GM18511 (cell line): ENCODE measurements at regions not wholly inside any gene's neighbourhood (a gene's known extent, or its start where the extent isn't known, plus 50 kb on each side); places are given as distances from the start of the nearest gene placed in this dataset.
A peak's percentile ranks its signal among the peaks of the same experiment; 100 is the strongest.
"Not testable (repeated sequence)": the region's sequence is repeated elsewhere in the genome, so short reads cannot be mapped to it uniquely, and the experiment has no call there.

ENCODE experiments used
- ATAC-seq: cut with Tn5 transposase; IDR thresholded peaks from one replicate; pipeline ENCODE4 v1.9.1; 2021; ENCODE audit warnings: mild to moderate bottlenecking, moderate library complexity; ENCODE audit not compliant: unreplicated experiment

DNA sequence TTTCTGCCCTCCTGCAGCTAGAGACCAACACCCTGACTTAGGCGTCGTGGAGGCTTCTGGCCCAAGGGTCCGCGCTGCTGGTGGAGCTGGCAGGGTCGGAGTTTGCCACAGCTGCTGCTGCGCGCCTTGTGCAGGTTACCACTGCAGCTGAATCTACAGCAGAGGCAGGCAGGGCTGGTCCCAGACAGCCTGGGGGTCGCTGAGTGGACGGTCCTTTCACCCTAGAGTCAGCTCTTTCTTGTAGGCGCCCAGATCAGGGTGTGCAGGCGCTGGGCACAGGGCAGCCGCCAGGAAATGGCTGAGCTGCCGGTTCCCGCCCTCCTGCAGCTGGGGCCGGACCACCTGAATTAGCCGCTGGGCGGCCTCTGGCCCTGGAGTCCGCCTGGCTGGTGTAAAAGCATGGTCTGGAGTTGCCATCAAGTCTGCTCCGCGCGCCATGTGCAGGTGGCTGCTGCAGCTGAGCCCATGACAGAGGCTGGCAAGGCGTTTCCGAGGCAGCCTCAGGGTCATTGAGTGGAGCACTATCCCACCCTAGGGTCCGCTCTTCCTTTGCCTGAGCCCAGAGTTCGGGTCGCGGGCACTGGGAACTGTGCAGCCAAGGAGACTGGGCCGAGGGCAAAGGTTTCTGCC, 144.3 kb downstream of the CCDC74A start:
- not testable (repeated sequence) for ATAC-seq

DNA sequence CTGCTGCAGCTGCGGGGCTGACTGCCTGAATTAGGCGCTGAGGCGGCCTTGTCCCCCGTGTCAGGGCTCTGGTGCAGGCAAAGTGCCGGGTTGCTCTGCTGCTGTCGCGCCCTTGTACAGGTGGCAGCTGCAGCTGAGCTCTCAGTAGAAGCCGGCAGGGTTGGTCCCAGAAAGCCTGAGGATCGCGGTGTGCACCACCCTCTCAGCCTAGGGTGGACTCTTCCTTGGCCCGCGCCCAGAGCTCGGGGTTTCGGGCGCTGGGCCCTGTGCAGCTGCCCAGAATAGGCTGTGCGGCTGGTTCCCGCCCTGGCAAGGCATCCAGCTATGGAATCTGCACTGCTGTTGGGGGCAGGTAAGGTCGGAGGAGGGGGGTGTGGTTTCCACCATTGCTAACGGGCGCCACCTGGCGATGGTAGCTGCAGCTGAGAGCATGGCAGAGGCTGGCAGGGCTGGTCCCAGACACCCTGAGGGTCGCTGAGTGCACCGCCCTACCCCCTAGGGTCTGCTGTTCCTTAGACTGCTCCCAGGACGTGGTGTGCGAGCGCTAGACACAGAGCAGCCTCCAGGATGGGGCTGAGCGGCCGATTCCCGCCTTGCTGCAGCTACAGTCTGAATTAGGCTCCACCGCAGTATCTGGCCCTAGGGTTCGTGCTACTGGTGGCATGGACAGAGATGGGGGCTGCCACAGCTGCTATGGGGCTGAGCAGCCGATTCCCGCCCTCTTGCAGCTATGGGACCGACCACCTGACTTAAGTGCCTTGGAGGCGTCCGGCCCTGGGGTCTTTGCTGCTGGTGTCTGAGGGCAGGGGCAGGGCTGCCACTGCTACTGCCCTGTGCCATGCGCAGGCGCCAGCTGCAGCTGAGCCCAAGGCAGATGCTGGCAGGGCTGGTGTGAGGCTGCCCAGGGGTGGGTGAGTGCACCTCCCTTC, 145.0 kb downstream of the CCDC74A start:
- ATAC-seq: peak; percentile 95

DNA sequence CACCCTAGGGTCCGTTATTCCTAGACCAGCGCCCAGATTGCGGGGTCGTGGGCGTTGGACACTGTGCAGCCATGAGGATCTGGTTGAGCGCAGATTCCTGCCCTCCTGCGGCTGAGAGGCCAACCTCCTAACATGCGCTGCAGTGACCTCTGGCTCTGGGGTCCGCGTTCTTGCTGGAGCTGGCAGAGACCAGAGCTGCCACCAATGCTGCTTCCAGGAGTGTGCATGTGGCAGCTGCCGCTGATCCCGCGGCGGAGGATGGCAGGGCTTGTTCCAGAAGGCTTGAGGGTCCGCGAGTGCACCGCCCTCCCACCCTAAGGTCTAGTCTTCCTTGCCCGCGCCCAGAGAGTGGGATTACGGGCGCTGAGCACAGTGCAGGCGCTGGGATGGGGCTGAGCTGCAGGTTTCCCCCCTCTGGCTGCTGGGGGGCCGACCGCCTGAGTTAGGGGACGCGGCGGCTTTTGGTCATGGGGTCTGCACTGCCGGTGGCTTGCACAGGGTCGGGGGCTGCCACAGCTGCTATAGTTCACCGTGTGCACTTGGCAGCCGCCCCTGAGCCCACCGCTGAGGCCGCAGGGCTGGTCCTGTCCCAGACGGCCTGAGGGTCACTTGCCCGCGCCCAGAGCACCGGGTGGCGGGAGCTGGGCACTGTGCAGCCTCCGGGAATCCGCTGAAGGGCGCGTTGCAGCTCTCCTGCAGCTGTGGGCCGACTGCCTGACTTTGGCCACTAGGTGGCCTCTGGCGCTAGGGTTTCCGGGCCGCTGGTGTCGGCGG, 145.9 kb downstream of the CCDC74A start:
- ATAC-seq: peak; percentile 83

DNA sequence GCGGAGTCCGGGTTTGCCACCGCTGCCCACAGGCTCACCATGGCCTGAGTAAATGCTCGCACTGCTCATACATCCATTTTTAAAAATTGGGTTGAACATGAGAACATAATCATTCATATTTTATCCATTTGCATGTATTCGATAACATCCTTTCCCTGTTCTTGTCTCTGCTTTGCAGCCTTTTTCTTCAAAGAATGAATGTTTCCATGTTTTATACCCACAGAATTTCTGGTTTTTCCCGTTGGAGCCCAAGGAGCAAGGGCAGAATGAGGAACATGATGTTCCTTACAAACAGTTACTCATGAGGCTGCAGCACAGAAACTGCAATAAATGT, 146.5 kb downstream of the CCDC74A start:
- no peak for ATAC-seq

DNA sequence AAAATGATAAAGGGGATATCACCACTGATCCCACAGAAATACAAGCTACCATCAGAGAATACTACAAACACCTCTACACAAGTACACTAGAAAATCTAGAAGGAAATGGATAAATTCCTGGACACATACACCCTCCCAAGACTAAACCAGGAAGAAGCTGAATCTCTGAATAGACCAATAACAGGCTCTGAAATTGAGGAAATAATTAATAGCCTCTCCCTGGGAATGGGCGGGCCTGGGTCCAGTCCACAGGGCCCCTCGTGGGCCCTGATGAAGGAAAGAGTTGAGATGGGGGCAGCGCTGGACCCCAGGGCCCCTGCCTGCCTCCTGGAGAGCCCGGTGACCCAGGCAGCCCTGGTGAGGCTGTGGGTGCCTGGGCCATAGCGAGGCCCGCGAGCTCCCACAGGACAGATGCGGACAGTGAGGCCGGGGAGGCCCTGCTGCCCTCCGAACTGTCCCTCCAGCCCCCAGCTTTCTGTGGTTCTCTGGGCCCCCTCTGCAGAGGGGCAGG, 154.0 kb downstream of the CCDC74A start:
- ATAC-seq: peak; percentile 29

DNA sequence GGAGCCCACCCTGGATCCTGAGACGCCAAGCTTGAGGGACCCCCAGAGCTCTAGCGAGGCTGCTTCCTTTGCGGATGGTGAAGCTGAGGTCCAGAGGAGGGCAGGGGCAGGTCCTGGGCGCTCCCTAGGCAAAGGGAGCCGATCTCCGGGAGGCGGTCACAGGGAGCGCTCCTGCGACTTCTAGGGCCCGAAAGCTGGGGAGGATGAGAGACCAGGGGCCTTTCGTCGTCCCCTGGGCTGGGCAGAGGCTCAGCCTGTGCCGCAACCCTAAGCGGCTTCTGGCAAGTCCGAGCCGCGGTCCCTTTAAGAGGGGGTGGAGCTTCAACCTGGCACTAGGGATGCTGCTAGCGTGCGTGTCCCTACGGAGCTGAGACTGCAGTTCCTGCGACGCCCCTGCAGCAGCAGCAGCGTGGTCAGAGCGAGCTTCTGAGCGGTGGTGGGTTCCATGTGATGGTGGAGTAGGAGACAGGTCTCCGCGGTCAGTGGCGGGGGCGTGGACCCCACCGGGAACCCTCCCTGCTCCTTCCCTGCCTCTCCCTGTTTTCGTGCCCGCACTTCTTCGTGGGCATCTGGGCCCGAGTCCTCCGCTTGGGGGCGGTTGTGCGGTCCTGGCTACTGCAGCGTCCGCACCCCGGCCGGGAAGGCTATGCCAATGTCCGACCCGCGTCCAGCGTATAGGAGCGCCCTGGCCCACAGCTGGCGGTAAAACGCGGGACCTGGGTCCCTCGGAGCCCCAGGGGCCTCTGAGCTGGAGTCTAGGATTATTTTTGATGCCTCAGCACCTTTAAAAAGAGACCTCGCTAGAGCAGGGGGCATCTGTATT, 154.6 kb downstream of the CCDC74A start:
- peak; percentile 99 for ATAC-seq

DNA sequence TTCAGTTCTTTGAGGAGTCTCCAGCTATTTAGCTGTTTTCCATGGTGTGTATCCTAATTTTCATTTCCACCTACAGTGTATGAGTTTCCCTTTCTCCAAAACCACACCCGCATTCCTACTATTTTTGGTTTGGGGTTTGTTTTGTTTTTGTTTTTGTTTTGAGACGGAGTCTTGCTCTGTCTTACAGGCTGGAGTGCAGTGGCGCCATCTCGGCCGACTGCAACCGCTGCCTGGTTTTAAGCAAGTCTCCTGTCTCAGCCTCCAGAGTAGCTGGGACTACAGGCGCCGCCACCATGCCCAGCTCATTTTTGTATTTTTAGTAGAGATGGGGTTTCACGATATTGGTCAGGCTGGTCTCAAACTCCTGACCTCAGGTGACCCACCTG, 155.2 kb downstream of the CCDC74A start:
- peak; percentile 51 for ATAC-seq

DNA sequence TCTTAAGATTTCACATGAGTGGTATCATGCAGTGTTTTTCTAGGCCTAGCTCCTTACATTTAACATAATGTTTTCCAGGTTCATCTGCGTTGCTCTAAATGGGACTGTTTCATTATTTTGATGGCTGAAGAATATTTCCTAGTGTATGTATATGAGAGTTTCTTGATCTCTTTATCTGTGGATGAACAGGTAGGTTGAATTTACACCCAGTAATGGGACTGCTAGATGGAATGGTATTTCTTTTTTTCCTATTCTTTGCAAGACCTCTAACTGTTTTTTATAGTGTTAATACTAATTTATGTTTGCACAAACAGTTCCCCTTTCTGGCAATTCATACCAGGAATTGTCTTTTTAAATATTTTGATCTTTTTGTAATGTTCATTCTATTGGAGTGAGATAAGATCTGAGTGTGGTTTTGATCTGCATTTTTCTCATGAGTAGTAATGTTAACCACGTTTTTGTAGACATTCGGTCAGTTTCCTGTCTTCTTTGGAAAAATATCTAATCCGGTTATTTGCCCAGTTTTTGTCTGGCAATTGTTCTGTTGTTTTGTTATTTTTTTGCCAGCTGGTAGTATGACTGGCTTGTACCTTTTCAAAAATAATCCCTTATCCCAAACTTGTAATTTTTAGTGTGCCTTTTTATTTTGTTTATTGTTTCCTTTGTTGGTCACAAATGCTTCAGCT, 157.1 kb downstream of the CCDC74A start:
- ATAC-seq: not testable (repeated sequence)

DNA sequence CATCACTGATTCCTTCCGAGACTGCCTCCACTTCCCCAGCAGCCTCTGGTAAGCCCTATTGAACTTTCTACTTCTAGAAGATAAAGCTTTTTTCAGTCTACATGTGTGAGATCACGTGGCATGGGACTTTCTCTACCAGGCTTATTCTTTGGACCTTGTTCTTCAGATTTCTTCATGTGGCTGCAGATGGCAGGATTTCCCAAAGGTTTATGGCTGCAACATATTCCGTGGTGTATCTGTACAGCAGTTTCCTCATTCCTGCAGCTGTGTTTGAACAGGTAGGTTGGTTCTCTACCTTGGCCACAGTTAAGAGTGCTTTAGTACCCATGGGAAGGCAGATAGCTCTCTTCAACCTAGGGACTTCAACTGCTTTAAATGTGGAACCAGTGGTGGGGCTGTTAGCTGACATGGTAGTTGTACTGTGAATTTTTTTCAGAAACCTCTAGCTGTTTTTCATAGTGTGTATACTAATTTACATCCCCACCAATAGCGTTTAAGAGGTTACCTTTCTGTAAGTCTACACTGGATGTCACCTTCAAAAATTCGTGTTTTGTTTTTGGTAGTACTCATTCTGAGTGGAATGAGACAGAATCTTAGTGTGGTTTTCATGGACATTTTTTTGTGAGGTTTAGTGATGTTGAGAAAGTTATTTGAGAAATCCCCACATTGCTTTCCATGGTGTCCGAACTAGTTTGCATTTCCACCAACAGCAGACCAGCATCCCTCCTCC, 158.6 kb downstream of the CCDC74A start:
- ATAC-seq: not testable (repeated sequence)

DNA sequence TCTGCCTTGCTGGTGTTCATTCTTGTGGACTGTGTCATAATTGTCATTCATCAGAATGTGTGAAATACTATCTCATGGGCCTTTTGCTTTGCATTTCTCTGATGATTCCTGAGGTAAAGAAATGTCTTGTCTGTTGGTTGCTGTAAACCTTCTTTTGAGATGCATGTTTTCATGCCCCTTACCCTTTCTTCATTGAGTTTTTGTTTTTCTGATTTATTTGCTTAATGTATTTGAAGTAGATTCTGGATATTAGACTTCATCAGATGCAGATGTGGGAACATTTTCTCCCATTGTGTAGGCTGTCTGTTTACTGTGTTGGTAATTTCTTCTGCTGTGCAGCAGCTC, 159.2 kb downstream of the CCDC74A start:
- ATAC-seq: not testable (repeated sequence)

DNA sequence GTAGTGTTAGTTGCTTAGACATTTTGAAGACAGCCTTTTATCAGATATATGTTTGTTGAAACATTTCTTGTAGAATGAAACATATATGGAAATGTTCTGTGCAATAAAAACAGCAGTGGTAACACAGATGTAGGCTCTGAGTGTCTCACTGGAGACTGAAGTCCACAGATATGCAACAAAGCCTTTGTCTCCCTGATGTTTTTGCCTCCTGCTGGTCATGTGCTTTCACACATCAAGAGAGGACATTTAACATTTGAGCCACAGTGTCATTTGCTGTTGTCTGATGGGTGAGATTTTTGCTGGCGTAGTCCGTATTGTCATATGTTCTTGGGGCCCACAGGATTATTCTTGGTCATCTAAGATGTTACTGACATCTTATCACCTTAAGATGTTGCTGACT, 161.4 kb downstream of the CCDC74A start:
- ATAC-seq: not testable (repeated sequence)

DNA sequence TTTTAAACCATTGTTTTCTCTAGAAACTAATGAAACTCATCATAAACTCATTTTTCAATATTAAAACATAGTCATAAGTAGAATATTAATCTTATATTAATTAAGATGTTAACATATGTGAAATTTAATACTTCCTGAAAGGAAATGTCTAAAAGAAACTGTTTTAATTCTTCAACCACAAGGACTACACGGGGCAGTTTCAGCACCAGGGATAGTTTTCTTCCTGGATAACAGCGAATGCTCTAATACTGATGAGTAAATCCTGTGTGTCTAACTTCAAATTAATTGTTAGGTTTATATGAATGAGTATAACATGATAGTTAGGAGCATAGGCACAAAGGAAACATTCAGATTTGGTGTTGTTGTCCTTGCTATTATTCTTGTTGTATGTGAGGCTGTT, 183.6 kb downstream of the CCDC74A start:
- not testable (repeated sequence) for ATAC-seq

DNA sequence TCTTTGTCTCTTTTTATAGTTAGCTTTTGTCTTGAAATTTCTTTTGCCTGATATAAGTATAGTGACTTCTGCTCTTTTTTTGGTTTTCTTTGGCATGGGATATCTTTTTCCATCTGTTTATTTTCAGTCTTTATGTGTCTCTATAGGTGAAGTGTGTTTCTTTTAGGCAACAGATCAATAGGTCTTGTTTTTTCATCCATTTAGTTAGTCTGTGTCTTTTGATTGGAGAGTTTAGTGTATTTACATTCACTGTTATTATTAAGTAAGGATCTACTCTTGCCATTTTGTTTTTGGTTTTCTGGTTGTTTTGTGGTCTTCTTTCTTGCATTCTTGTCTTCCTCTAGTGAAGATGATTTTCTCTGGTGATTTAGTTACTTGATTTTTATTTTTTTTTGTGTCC, 190.2 kb downstream of the CCDC74A start:
- ATAC-seq: not testable (repeated sequence)

DNA sequence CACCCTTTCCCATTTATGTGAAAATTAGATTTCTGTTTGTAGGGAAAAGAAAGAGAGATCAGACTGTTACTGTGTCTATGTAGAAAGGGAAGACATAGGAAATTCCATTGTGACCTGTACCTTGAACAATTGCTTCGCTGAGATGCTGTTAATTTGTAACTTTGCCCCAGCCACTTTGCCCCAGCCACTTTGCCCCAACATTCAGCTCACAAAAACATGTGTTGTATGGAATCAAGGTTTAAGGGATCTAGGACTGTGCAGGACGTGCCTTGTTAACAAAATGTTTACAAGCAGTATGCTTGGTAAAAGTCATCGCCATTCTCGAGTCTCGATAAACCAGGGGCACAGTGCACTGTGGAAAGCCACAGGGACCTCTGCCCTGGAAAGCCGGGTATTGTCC, 193.5 kb downstream of the CCDC74A start:
- not testable (repeated sequence) for ATAC-seq

DNA sequence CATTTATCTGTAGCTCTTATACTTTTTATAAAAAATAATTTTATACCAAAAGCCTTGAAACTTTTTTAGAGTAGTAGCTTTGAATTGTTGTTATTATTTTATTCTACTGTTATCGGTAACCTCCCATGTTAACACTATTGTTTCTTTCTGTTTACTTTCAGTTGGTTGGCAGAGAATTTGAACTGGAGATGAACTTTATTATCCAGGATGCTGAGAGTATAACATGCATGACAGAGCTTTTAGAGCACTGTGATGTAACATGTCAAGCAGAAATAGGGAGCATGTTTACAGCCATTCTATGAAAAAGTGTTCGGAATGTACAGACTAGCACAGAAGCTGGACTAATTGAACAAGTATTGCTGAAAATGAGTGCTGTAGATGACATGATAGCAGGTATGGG, 194.6 kb downstream of the CCDC74A start:
- not testable (repeated sequence) for ATAC-seq

DNA sequence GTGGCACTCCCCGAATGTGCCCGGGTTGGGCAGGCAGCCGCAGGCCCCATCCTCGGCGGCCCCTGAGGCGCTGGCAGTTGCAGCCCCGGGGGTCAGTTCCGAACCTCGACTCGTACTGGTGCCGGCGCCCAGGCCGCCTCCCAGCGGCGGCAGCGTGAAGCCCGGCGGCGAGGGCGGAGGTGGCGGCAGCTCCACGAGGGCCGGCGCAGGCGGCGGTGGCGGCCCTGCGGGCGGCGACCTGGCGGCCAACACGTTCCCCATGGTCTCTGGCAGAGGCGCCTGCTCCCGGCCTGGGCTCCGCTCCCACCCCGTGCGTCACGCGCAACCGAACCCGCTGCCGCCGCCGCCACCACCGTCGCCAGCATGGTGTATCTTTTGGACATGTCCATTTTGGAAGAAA, 196.3 kb downstream of the CCDC74A start:
- no peak for ATAC-seq

DNA sequence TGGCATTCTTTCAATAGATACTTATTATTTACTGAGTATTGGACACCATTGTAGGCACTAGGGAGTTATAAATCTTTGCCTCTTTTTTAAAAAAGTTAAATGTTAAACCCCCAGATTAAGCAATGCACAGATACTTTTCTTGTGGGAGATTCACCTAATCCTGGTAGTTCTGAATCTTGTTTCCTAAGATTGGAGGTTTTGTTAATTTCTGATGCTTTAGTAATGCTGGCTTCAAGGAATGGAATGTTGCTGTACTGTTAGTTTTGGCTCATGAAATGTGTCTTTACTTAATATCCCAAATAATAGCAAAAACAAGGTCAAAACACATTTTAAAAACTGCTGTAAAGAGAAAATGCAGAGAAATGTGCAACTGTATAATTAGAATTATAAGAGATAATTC, 200.8 kb downstream of the CCDC74A start:
- ATAC-seq: not testable (repeated sequence)

DNA sequence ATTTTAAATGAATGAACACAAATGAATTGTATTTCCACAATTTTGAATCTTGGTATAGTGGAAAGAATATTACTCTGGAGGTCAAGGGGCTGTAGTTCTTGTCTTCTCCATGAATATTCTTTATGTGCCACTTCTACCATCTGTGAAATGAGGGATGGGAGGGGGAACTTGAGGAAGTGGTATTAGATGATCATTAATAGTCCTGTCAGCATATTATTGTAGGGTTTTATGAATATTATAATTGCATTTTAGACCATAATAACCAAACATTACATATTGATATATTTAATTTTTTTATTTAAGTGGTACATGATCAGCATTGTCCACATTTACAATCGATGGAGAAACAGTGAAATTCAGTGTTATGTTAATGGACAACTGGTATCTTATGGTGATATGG, 205.8 kb downstream of the CCDC74A start:
- not testable (repeated sequence) for ATAC-seq

DNA sequence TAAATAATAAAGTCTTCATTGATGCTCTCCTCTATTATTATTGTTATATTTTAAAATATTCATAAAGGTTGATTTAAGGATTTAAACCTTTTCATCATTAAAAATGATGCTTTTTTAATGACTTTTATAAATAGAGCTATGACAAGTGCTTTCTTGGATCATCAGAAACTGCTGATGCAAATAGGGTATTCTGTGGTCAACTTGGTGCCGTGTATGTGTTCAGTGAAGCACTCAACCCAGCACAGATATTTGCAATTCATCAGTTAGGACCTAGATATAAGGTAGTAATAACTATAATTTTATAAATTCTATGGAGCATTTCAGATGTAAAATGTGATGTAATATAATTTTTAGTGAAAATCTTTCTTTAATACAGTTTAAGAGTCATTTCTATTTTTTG, 208.7 kb downstream of the CCDC74A start:
- peak; percentile 81 for ATAC-seq
